Stimulated activated CD4-positive, alpha-beta T cell treated with anti-CD3 and anti-CD28 coated beads, Interleukin-12 subunit alpha, Interleukin-12 subunit beta, amount 100 ng/mL, for 24 hours (primary cell): ENCODE measurements at regions not wholly inside any gene's neighbourhood (a gene's known extent, or its start where the extent isn't known, plus 50 kb on each side); places are given as distances from the start of the nearest gene placed in this dataset.

ENCODE experiments used
- DNase-seq, 2 experiments: peaks; one replicate each; pipeline ENCODE4 v3.0.0-alpha.2; 2020; ENCODE audit warnings: low read depth in 2 of 2

- DNase-seq = no peak
Observed at GRCh38 chr10:129353101-129353500, 113.9 kb upstream of the MGMT start.

- DNase-seq = no peak
Observed at GRCh38 chr10:129360046-129360445, 107.0 kb upstream of the MGMT start.

GRCh38 chr10:129361676-129362376 is 105.2 kb upstream of the MGMT start:
- no peak for DNase-seq

GRCh38 chr10:129364949-129365348 is 102.1 kb upstream of the MGMT start:
- no peak for DNase-seq

GRCh38 chr10:129365767-129366402 is 101.2 kb upstream of the MGMT start:
- DNase-seq = no peak

GRCh38 chr10:129366450-129366849 is 100.6 kb upstream of the MGMT start:
- no peak for DNase-seq

GRCh38 chr10:129369566-129369965 is 97.5 kb upstream of the MGMT start:
- no peak for DNase-seq

GRCh38 chr10:129371541-129371940 is 95.5 kb upstream of the MGMT start:
- no peak for DNase-seq

GRCh38 chr10:129372172-129372571 is 94.9 kb upstream of the MGMT start:
- no peak for DNase-seq

GRCh38 chr10:129373231-129373630 is 93.8 kb upstream of the MGMT start:
- DNase-seq = no peak

GRCh38 chr10:129373718-129374117 is 93.3 kb upstream of the MGMT start:
- DNase-seq = no peak

GRCh38 chr10:129375171-129375570 is 91.9 kb upstream of the MGMT start:
- no peak for DNase-seq

- DNase-seq = no peak
Observed at GRCh38 chr10:129375912-129376311, 91.1 kb upstream of the MGMT start.

- DNase-seq = no peak
Observed at GRCh38 chr10:129380279-129380678, 86.8 kb upstream of the MGMT start.

- DNase-seq = no peak
Observed at GRCh38 chr10:129381741-129382140, 85.3 kb upstream of the MGMT start.

- DNase-seq = no peak
Observed at GRCh38 chr10:129382401-129382800, 84.6 kb upstream of the MGMT start.

GRCh38 chr10:129383651-129384050 is 83.4 kb upstream of the MGMT start:
- DNase-seq = no peak

- no peak for DNase-seq
Observed at GRCh38 chr10:129385600-129385999, 81.4 kb upstream of the MGMT start.

GRCh38 chr10:129386415-129387257 is 80.4 kb upstream of the MGMT start:
- DNase-seq = no peak

- no peak for DNase-seq
Observed at GRCh38 chr10:129387258-129387525, 79.8 kb upstream of the MGMT start.

GRCh38 chr10:129388435-129388834 is 78.6 kb upstream of the MGMT start:
- DNase-seq = no peak

- no peak for DNase-seq
Observed at GRCh38 chr10:129389194-129389593, 77.8 kb upstream of the MGMT start.

- no peak for DNase-seq
Observed at GRCh38 chr10:129390147-129390546, 76.9 kb upstream of the MGMT start.
